ENCODE measurements at regions not wholly inside any gene's neighbourhood (a gene's known extent, or its start where the extent isn't known, plus 50 kb on each side); places are given as distances from the start of the nearest gene placed in this dataset.

DNA sequence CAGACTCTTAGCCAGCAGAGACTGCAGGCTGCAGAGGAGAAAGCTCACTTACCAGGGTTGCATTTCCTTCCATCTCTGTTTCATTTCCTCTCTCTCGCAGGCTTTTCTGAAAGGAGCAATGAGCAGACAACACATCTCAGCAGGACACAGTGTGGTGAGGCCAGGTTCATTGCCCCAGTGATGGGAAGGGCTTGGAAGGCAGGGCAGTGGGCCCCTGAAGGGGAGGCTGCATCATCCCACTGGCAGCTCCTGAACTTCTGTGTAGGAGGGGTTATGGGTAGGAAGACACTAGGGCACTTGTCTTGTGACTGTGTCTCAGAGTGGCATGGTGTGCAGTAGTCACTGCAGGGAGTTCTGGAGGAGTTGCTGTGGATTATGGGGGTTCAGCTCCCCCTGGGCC lies 246.8 kb downstream of the QKI start:
- H3K23me2 ChIP-seq (ENCODE audit: insufficient read length, low read depth, low read length, poor library complexity, severe bottlenecking) = no peaks in the 10 kb centered on the region
- no peak overlapping the region for H4K8ac ChIP-seq (replicated peaks; ENCODE audit: insufficient read length, low read depth, low read length)
- H2BK20ac ChIP-seq (ENCODE audit: low read depth, low read length, poor library complexity, severe bottlenecking) = no peak overlapping the region
- H3K56ac ChIP-seq (ENCODE audit: insufficient read length, low read depth, low read length) = no peak overlapping the region
- H3K27me3 Mint-ChIP-seq (ENCODE audit: low read depth) = no peaks in the 10 kb centered on the region
- no peak overlapping the region for H3T11ph ChIP-seq (ENCODE audit: low read length)
- H3K36me3 Mint-ChIP-seq (ENCODE audit: insufficient read depth in 1 of 3, low read depth in 3 of 3) = no peaks in the 10 kb centered on the region
- no peaks in the 10 kb centered on the region for H3K9me3 Mint-ChIP-seq
- peaks cover 5 to 6% of the 10 kb centered on the region in 2 experiments for H3K4me1 Mint-ChIP-seq
- no peak overlapping the region for H3K9ac ChIP-seq (ENCODE audit: extremely low read depth, insufficient read length, low read length)
- H3K18ac ChIP-seq (ENCODE audit: insufficient read length, low read depth, low read length) = no peak overlapping the region
- no peaks in the 10 kb centered on the region for H4K20me1 ChIP-seq (ENCODE audit: control insufficient read depth, insufficient read depth, insufficient read length)
- H3K4ac ChIP-seq (ENCODE audit: low read depth, low read length) = no peak overlapping the region
- H3K79me1 ChIP-seq (ENCODE audit: insufficient read depth, low read depth, low read length, poor library complexity, severe bottlenecking) = no peaks in the 10 kb centered on the region
- H3K79me2 ChIP-seq (ENCODE audit: insufficient read depth, low read length) = no peaks in the 10 kb centered on the region
- no peak overlapping the region for H3K4me2 ChIP-seq (ENCODE audit: insufficient read depth, insufficient read length, low read length)
- no peak overlapping the region for H4K91ac ChIP-seq (ENCODE audit: insufficient read length, low read depth, low read length)
- no CpG with 5 or more reads among the region's 1 CpG for WGBS (ENCODE audit: extremely low coverage, insufficient read length, low lambda C conversion rate)
- no peak overlapping the region for H2AFZ ChIP-seq (ENCODE audit: low read length)
- TF ChIP-seq, protein P1, sequence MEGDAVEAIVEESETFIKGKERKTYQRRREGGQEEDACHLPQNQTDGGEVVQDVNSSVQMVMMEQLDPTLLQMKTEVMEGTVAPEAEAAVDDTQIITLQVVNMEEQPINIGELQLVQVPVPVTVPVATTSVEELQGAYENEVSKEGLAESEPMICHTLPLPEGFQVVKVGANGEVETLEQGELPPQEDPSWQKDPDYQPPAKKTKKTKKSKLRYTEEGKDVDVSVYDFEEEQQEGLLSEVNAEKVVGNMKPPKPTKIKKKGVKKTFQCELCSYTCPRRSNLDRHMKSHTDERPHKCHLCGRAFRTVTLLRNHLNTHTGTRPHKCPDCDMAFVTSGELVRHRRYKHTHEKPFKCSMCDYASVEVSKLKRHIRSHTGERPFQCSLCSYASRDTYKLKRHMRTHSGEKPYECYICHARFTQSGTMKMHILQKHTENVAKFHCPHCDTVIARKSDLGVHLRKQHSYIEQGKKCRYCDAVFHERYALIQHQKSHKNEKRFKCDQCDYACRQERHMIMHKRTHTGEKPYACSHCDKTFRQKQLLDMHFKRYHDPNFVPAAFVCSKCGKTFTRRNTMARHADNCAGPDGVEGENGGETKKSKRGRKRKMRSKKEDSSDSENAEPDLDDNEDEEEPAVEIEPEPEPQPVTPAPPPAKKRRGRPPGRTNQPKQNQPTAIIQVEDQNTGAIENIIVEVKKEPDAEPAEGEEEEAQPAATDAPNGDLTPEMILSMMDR (conservative IDR thresholded peaks at IDR 0.05) = no peak
- no peak overlapping the region for H2AK5ac ChIP-seq (ENCODE audit: insufficient read length, low read length)
- no peak overlapping the region for H2BK12ac ChIP-seq (ENCODE audit: insufficient read length, low read depth, low read length)
- no peaks in the 10 kb centered on the region for H3K4me1 ChIP-seq (ENCODE audit: insufficient read depth, low read length)
- H3K9me3 ChIP-seq (ENCODE audit: control insufficient read depth, low read depth, low read length) = no peaks in the 10 kb centered on the region
- no peaks in the 10 kb centered on the region for H3K27me3 ChIP-seq (ENCODE audit: insufficient read depth, low read length)
- H4K5ac ChIP-seq (ENCODE audit: insufficient read length, low read depth, low read length) = no peak overlapping the region
- no peak overlapping the region for H3K23ac ChIP-seq (ENCODE audit: insufficient read length, low read depth, low read length)
- 0 out of 2 replicates have a peak overlapping the region, but pooled peaks have one; percentile 15 for H2BK15ac ChIP-seq (ENCODE audit: low read depth, low read length)
- H3K27ac Mint-ChIP-seq = 0 out of 7 replicates have a peak overlapping the region, but pooled peaks of 1 of the 3 experiments have one; percentile 65
- no peak overlapping the region for H3K4me3 Mint-ChIP-seq
- no peak overlapping the region for H3K27ac ChIP-seq (ENCODE audit: insufficient read length, low read depth, low read length)
- H3K14ac ChIP-seq (ENCODE audit: insufficient read depth, low read length) = 0 out of 2 replicates have a peak overlapping the region, but pooled peaks have one; percentile 37
- H2BK120ac ChIP-seq (ENCODE audit: low read depth, low read length, poor library complexity, severe bottlenecking) = no peak overlapping the region
- no peak overlapping the region for H2BK5ac ChIP-seq (ENCODE audit: insufficient read length, low read length)
- no peak for DNase-seq

All from H9 (cell line).